HG02938 (cell line): ENCODE measurements at regions not wholly inside any gene's neighbourhood (a gene's known extent, or its start where the extent isn't known, plus 50 kb on each side); places are given as distances from the start of the nearest gene placed in this dataset.
A peak's percentile ranks its signal among the peaks of the same experiment; 100 is the strongest.
"Not testable (repeated sequence)": the region's sequence is repeated elsewhere in the genome, so short reads cannot be mapped to it uniquely, and the experiment has no call there.

ENCODE experiments used
- ATAC-seq: cut with Tn5 transposase; IDR thresholded peaks from one replicate; pipeline ENCODE4 v1.9.1; 2021; ENCODE audit warnings: mild to moderate bottlenecking, moderate library complexity; ENCODE audit not compliant: unreplicated experiment

DNA sequence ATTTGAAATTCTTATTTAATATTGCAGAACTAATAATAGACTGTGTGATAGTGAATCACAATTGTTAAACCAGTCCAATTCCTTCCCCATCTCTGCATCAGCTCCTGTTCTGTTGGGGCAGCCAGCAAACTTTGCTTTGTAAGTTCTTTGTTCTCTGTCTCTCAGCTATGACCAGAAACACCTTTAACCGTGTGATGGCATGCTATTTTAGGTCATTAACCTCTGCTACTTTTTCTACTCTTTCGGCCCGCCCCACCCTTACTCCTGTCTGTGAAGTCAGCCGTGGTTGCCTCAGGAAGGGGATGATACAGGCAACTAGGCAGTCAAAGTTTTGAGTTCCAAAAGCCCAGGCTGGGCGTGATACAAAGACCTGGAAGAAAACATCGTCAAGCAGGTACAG is 51.3 kb upstream of the EGFL6 start:
- ATAC-seq, result no peak

DNA sequence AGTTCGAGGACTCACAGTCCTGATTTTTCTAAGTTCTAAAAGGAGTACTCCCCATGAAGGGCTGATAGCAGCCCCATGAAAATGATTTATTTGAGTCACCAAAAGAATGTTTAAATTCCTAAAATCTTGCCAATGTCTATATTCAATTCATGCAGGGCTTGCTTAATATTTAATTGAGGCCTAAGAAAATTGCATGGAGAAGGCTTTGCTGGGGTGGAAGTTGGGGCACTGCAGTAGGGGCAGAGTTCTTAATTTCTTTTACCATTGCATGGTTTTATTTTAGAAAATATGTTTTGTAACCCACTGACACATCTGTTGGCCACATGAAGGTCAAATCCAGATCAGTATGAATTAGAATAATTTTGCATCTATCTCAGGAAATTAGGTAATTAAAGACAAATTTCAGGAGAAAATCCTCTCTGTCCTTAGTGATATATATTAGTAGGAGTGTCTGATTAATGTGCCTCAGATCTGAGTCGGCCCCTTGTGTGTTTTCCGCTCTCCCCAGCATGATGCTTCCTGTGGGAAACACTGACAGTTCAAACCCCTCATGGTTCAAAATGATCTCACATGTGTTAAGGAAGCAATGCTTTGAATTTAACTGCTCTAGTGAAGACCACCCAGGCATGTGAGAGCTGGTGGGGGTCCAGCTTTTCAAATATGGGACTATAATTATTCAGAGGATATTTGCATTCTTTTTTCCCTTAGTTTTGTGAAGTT is 54.0 kb upstream of the EGFL6 start:
- no peak for ATAC-seq

- ATAC-seq, result no peak
These were observed 57.5 kb upstream of the EGFL6 start for GRCh38 chrX:13511944-13512330.

- no peak for ATAC-seq
These were observed 58.0 kb upstream of the EGFL6 start for GRCh38 chrX:13511241-13511943.

GRCh38 chrX:13507893-13508292 is 61.5 kb upstream of the EGFL6 start:
- no peak for ATAC-seq

GRCh38 chrX:13506574-13506973 is 62.8 kb upstream of the EGFL6 start:
- no peak for ATAC-seq

DNA sequence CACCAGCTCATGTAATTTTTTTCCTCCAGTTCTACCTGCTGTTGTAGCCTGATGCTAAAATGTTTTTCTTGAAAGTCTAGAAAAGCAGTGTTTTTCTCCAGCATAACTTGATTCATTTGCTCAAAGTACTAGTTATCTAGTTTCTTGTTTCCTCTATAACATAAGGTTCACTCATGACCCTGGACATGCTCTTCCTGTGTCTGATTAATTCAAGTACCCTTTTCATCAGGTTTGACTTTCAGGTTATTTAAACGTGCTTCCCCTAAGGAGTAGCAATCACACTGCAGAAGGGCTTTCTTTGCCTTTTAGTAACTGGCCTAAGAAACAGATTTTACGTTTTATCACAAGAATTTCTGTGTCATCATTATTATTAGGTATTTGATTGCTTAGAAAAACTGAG is 66.8 kb upstream of the EGFL6 start:
- no peak for ATAC-seq

DNA sequence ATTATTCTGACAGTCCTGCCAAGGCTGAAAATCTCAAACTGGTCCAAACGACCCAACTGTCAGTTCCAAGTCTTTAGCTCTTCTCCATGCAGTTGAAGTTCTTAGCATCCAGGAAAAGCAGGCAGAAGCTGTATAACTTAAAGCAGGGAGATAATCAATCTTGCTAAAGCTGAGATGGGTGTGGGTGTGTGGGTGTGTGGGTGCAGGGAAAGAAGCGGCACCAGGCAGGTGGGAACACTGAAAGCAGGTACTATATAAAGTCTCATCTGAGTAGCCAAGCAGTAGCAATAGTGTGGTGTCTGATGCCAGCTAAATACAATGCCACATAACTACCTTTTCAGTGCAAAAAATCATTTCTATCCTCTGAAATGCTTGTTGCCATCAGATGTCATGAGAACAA is 69.7 kb upstream of the EGFL6 start:
- ATAC-seq, result no peak

GRCh38 chrX:13498238-13498637 is 71.2 kb upstream of the EGFL6 start:
- ATAC-seq, result no peak

GRCh38 chrX:13495232-13495631 is 74.2 kb upstream of the EGFL6 start:
- ATAC-seq, result no peak

- ATAC-seq, result no peak
These were observed 74.8 kb upstream of the EGFL6 start for GRCh38 chrX:13494562-13494961.

GRCh38 chrX:13493659-13494058 is 75.7 kb upstream of the EGFL6 start:
- ATAC-seq, result no peak

- no peak for ATAC-seq
These were observed 77.1 kb upstream of the EGFL6 start for GRCh38 chrX:13492286-13492685.

- no peak for ATAC-seq
These were observed 78.3 kb upstream of the EGFL6 start for GRCh38 chrX:13491061-13491460.

- ATAC-seq, result no peak
These were observed 79.9 kb upstream of the EGFL6 start for GRCh38 chrX:13489454-13489853.

DNA sequence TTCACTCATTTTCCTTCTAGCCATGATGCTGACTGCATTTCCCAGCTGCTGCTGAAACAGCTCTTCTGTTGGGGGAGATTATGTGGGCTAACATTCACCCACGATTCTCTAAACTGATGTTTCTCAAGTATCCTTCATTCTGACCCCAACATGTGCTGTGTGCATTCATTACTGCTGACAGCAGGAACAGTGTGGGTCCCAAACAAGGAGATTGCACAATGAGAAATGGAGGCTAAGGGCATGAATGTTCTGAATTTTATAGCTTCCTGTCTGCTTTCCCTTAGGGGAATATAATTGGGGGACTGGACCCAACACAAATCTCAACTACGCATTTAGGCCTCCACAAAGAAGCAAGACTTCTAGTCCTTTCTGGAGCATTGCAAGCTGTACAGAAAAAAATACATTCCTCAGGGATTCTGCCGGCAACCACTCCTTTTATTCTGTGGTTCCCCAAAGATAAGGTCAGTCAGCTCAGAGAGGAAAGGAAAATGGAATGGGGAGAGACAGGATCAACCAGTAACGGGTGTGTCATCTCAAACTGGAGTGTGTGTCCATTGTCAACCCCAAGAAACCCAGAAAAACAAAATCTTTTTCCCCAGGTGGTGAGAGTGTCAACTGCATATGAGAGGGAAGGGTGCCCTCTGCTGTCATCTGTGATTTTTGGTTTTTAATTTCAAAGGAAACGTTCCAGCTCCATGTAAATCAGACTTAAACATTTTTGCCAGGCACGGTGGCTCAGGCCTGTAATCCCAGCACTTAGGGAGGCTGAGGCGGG is 81.5 kb upstream of the EGFL6 start:
- ATAC-seq, result peak; percentile 70

DNA sequence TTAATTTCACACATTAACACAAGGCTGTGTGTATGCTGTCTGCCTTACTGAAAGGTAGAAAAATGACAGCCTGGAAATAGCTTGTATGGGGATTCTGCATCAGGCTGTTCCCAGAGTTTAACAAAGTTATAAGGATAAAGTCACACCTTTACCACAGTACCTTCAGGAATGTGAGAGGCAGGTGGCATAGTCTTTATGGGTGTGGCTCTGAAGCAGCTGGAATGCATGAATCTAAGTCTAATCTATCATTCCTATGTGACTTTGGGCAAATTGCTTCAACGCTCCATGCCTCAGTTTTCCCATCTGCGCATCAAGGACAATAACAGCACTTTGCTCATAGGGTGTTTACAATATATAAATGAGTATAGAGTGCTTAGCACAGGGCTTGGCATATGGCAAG is 84.2 kb upstream of the EGFL6 start:
- no peak for ATAC-seq

GRCh38 chrX:13483773-13484172 is 85.6 kb upstream of the EGFL6 start:
- ATAC-seq, result no peak

GRCh38 chrX:13482746-13483541 is 86.5 kb upstream of the EGFL6 start:
- no peak for ATAC-seq

- not testable (repeated sequence) for ATAC-seq
These were observed 88.6 kb upstream of the EGFL6 start for GRCh38 chrX:13480780-13481179.

- ATAC-seq, result no peak
These were observed 90.0 kb upstream of the EGFL6 start for GRCh38 chrX:13479452-13479813.
